PC-9 (cell line): ENCODE measurements at regions not wholly inside any gene's neighbourhood (a gene's known extent, or its start where the extent isn't known, plus 50 kb on each side); places are given as distances from the start of the nearest gene placed in this dataset.

Source experiments
- BruUV-seq: library from RNA; stranded (reverse); fragments of 400-500 nt; replicated peaks from 2 replicates; lab custom pipeline; 2021; lab: Mats Ljungman, UMichigan
- CTCF ChIA-PET: fragments of 300-600 bp; sonication (Branson Sonifier 250); formaldehyde crosslinking; loops from one replicate; lab custom pipeline; 2022; ENCODE audit warnings: antibody characterized with exemption; lab: Charles Lee
- POLR2A ChIA-PET: fragments of 300-600 bp; sonication (Branson Sonifier 250); formaldehyde crosslinking; loops from one replicate; lab custom pipeline; 2022; ENCODE audit warnings: antibody characterized with exemption; ENCODE audit not compliant: unreplicated experiment; lab: Charles Lee
- DNase-seq, 2 experiments: peaks; one replicate each; pipeline versions ENCODE4 v3.0.0 to v3.0.0-alpha.2; 2015 to 2022; ENCODE audit warnings: mixed read lengths in 1 of 2
- H2AFZ ChIP-seq: fragments of 200-600 bp; sonication (generic); 2 replicates; pipeline ENCODE4 v1.8.1; 2017; ENCODE audit warnings: antibody characterized with exemption
- H3F3A ChIP-seq: fragments of 200-600 bp; sonication (generic); 2 replicates; pipeline ENCODE4 v1.8.1; 2017; ENCODE audit warnings: antibody characterized with exemption, mild to moderate bottlenecking, low read depth; ENCODE audit not compliant: insufficient read depth
- H3K27ac ChIP-seq: fragments of 200-600 bp; sonication (generic); 2 replicates; pipeline ENCODE4 v1.6.1; 2016; ENCODE audit warnings: mixed run types
- H3K27me3 ChIP-seq: fragments of 200-600 bp; sonication (generic); 2 replicates; pipeline ENCODE4 v1.6.1; 2016; ENCODE audit warnings: low read depth, mixed run types; ENCODE audit not compliant: insufficient read depth
- H3K36me3 ChIP-seq: fragments of 200-600 bp; sonication (generic); 2 replicates; pipeline ENCODE4 v1.6.1; 2016; ENCODE audit warnings: low read depth, mixed run types
- H3K4me1 ChIP-seq: fragments of 200-600 bp; sonication (generic); replicated peaks from 2 replicates; pipeline ENCODE4 v1.6.1; 2016; ENCODE audit warnings: mixed run types; ENCODE audit not compliant: insufficient read depth
- H3K4me2 ChIP-seq: fragments of 200-600 bp; sonication (generic); 2 replicates; pipeline ENCODE4 v1.6.1; 2017; ENCODE audit warnings: mixed run types
- H3K4me3 ChIP-seq: fragments of 200-600 bp; sonication (generic); 2 replicates; pipeline ENCODE4 v1.6.1; 2016; ENCODE audit warnings: mixed run types
- H3K79me2 ChIP-seq: fragments of 200-600 bp; sonication (generic); 2 replicates; pipeline ENCODE4 v1.6.1; 2017; ENCODE audit warnings: low read depth, mixed run types
- H3K9me2 ChIP-seq: fragments of 200-600 bp; sonication (generic); 2 replicates; pipeline ENCODE4 v1.8.1; 2017; ENCODE audit warnings: mild to moderate bottlenecking; ENCODE audit not compliant: insufficient read depth
- H3K9me3 ChIP-seq: fragments of 200-600 bp; sonication (generic); 2 replicates; pipeline ENCODE4 v1.8.1; 2016; ENCODE audit warnings: low read depth; ENCODE audit not compliant: insufficient read depth
- H4K20me1 ChIP-seq: fragments of 200-600 bp; sonication (generic); 2 replicates; pipeline ENCODE4 v1.8.1; 2017; ENCODE audit not compliant: insufficient read depth
- EZH2 ChIP-seq: fragments of 200-600 bp; sonication (generic); IDR thresholded peaks from 2 replicates; pipeline ENCODE4 v1.8.0; 2017; ENCODE audit warnings: antibody characterized with exemption, low read depth
- intact Hi-C: fragments of 100-400 bp; cut with micrococcal nuclease; formaldehyde crosslinking; loops from one replicate; pipeline ENCODE4 v1.10.0; 2022; ENCODE audit not compliant: unreplicated experiment
- TF ChIP-seq, protein P1 (sequence below): fragments of 200-600 bp; sonication (generic); conservative IDR thresholded peaks from 2 replicates; pipeline ENCODE4 v1.6.1; 2017; ENCODE audit warnings: mixed run types, antibody characterized with exemption, mild to moderate bottlenecking, moderate library complexity

DNA sequence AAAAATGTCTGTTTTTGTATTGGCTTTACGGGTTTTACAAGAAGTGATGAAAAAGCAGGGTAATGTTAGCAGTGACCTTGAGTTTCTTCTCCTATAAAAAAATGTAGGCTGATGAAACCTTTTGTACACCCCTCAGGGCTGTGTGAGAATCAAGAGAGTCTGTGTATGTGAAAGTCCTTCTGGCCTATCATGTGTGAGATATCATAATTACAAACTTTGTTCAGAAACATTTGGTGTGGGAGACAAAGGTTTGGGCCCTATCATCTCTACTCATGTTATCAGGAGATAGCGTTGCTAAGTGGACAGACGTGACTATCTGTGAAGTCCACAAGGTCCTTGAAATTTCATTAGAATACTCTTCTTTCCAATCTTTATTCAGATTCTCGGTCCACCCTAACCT lies 170.6 kb upstream of the HAND2 start:
- Histone ChIP-seq H3K36me3 (no peaks in the 10 kb centered on the region), H3K27me3 (no peaks in the 10 kb centered on the region), H3K79me2 (no peaks in the 10 kb centered on the region), H3K27ac (no peak overlapping the region), H3K9me3 (no peaks in the 10 kb centered on the region), H3K9me2 (no peaks in the 10 kb centered on the region), H3F3A (no peaks in the 10 kb centered on the region), H4K20me1 (no peaks in the 10 kb centered on the region), H3K4me1 (no peaks in the 10 kb centered on the region), H2AFZ (no peak overlapping the region), H3K4me3 (no peak overlapping the region), H3K4me2 (no peak overlapping the region)
- POLR2A ChIA-PET = no interaction called here
- no peak for TF ChIP-seq EZH2
- TF ChIP-seq, protein P1, sequence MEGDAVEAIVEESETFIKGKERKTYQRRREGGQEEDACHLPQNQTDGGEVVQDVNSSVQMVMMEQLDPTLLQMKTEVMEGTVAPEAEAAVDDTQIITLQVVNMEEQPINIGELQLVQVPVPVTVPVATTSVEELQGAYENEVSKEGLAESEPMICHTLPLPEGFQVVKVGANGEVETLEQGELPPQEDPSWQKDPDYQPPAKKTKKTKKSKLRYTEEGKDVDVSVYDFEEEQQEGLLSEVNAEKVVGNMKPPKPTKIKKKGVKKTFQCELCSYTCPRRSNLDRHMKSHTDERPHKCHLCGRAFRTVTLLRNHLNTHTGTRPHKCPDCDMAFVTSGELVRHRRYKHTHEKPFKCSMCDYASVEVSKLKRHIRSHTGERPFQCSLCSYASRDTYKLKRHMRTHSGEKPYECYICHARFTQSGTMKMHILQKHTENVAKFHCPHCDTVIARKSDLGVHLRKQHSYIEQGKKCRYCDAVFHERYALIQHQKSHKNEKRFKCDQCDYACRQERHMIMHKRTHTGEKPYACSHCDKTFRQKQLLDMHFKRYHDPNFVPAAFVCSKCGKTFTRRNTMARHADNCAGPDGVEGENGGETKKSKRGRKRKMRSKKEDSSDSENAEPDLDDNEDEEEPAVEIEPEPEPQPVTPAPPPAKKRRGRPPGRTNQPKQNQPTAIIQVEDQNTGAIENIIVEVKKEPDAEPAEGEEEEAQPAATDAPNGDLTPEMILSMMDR = no peak
- DNase-seq = no peak
- BruUV-seq = no TSS peak
- intact Hi-C loops = no loop called here
- CTCF ChIA-PET = no interaction called here

DNA sequence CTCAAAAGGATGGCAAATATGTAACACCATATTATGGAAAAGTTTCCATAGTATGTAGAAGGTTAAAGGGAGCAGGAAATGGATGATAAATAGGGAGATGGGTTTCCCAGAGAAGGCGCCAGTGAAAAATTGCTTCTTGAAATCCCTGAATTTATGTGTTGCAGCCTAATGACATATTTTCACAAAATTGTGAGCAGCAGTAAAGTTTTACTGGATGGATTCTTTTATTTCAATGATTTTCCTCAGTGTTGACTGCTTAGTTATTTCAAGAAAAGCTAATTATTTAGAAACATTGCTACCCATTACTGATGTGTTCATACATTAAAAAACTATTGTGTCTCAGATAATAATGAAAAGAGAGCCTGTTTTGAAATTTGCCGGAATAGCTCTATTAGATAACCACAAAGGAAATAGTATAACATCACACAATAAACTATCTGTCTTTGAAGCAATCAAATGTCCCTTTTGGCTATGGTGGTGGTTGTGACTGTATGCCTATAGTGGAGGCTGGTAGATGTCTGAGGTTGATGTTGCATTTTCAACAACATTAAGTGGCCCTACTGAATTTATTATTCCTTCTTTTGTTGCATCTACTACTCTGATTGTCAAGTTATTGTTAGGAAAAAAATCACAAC lies 169.9 kb upstream of the HAND2 start:
- no peaks in the 10 kb centered on the region for H3K79me2 ChIP-seq
- no peak overlapping the region for H3K4me3 ChIP-seq
- H3K36me3 ChIP-seq = no peaks in the 10 kb centered on the region
- ChIA-PET POLR2A (no interaction called here), CTCF (no interaction called here)
- DNase-seq = no peak
- H4K20me1 ChIP-seq = no peaks in the 10 kb centered on the region
- no peak overlapping the region for H3K27ac ChIP-seq
- H3K4me1 ChIP-seq = no peaks in the 10 kb centered on the region
- TF ChIP-seq, protein P1 = no peak
- TF ChIP-seq EZH2 = no peak
- H2AFZ ChIP-seq = no peak overlapping the region
- intact Hi-C loops = no loop called here
- no TSS peak for BruUV-seq
- no peak overlapping the region for H3K4me2 ChIP-seq
- no peaks in the 10 kb centered on the region for H3F3A ChIP-seq
- no peaks in the 10 kb centered on the region for H3K9me3 ChIP-seq
- no peaks in the 10 kb centered on the region for H3K9me2 ChIP-seq
- no peaks in the 10 kb centered on the region for H3K27me3 ChIP-seq

DNA sequence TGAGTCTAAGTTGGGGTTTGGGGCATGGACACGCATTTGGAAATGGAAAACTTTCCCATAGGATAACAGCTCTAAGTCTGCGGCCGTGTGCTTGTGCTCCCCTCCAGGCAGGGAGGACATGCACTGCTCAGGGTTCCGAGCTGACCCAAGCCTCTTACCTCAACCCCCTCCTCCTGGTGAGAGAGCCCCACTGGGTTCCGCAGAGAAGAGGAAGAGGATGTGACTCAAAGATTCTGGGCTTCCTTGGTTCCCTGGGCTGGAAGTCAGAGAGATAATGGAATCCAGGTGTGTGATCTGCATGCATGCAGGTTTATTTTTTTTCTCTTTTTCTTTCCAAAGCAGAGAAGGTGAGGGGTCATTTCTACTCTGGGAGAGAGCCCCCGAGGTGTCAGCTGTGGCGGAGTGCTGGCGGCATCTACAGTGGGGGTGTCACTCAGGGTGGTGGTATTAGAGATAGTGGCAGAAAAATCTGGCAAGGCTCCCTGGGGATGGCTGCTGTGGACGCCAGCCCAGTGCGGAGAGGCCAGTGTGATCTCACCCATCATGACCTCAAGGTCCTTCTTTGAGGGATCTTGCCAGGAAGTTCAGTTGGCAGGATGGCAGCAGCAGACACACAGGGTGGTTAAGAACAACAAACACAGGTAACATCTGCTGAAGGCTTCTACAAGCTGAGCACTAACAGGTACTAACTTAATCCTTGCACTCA lies 168.7 kb upstream of the HAND2 start:
- Histone ChIP-seq H3K27me3 (no peaks in the 10 kb centered on the region), H3K27ac (no peak overlapping the region), H3K9me3 (no peaks in the 10 kb centered on the region), H3K36me3 (no peaks in the 10 kb centered on the region), H4K20me1 (no peaks in the 10 kb centered on the region), H2AFZ (no peak overlapping the region), H3K4me2 (no peak overlapping the region), H3F3A (no peaks in the 10 kb centered on the region), H3K4me1 (no peaks in the 10 kb centered on the region), H3K9me2 (no peaks in the 10 kb centered on the region), H3K4me3 (no peak overlapping the region), H3K79me2 (no peaks in the 10 kb centered on the region)
- ChIA-PET POLR2A (no interaction called here), CTCF (no interaction called here)
- DNase-seq = no peak
- BruUV-seq = no TSS peak
- intact Hi-C loops = no loop called here
- TF ChIP-seq, protein P1 = no peak
- no peak for TF ChIP-seq EZH2
